OCI-LY1 (cell line): ENCODE measurements at regions not wholly inside any gene's neighbourhood (a gene's known extent, or its start where the extent isn't known, plus 50 kb on each side); places are given as distances from the start of the nearest gene placed in this dataset.

Experiments
- H2AFZ ChIP-seq: fragments of 200-600 bp; sonication (generic), shearing (Covaris generic); 2 replicates; pipeline ENCODE4 v1.6.0; 2014; ENCODE audit warnings: antibody characterized with exemption, mild to moderate bottlenecking, low read length
- H3F3A ChIP-seq: fragments of 200-600 bp; sonication (generic), shearing (Covaris generic); 2 replicates; pipeline ENCODE4 v1.6.0; 2014; ENCODE audit warnings: mild to moderate bottlenecking, antibody characterized with exemption, low read length, moderate library complexity; ENCODE audit not compliant: insufficient read depth
- H3K27ac ChIP-seq: fragments of 200-600 bp; sonication (generic); 2 replicates; pipeline ENCODE4 v1.5.1; 2014; ENCODE audit warnings: low read length, mixed run types, mild to moderate bottlenecking, low read depth; ENCODE audit not compliant: poor library complexity, severe bottlenecking
- H3K27me3 ChIP-seq: fragments of 200-600 bp; sonication (generic); 2 replicates; pipeline ENCODE4 v1.6.0; 2014; ENCODE audit warnings: antibody characterized with exemption, mild to moderate bottlenecking, low read length, moderate library complexity; ENCODE audit not compliant: insufficient read depth
- H3K36me3 ChIP-seq: fragments of 200-600 bp; sonication (generic); 2 replicates; pipeline ENCODE4 v1.6.1; 2014; ENCODE audit warnings: mild to moderate bottlenecking, antibody characterized with exemption, low read length, moderate library complexity, mixed read lengths; ENCODE audit not compliant: insufficient read depth
- H3K4me1 ChIP-seq: fragments of 200-600 bp; sonication (generic); 2 replicates; pipeline ENCODE4 v1.5.1; 2014; ENCODE audit warnings: mild to moderate bottlenecking, low read length, moderate library complexity; ENCODE audit not compliant: insufficient read depth, severe bottlenecking
- H3K4me2 ChIP-seq: fragments of 200-600 bp; sonication (generic), shearing (Covaris generic); 2 replicates; pipeline ENCODE4 v1.6.1; 2014; ENCODE audit warnings: low read length
- H3K4me3 ChIP-seq: fragments of 200-600 bp; sonication (generic); 2 replicates; pipeline ENCODE4 v1.5.1; 2014; ENCODE audit warnings: low read length, low read depth, mild to moderate bottlenecking, mixed read lengths; ENCODE audit not compliant: poor library complexity, severe bottlenecking
- H3K79me2 ChIP-seq: fragments of 200-600 bp; shearing (Covaris generic); 2 replicates; pipeline ENCODE4 v1.6.1; 2016; ENCODE audit warnings: mixed run types, low read length, mixed read lengths; ENCODE audit not compliant: insufficient read depth
- H3K9ac ChIP-seq: fragments of 200-600 bp; sonication (generic), shearing (Covaris generic); 2 replicates; pipeline ENCODE4 v1.6.1; 2014; ENCODE audit warnings: mild to moderate bottlenecking, low read length, mixed read lengths
- H3K9me2 ChIP-seq: fragments of 200-600 bp; sonication (generic), shearing (Covaris generic); 2 replicates; pipeline ENCODE4 v1.6.1; 2014; ENCODE audit warnings: low read depth, mild to moderate bottlenecking, low read length, mixed read lengths
- H3K9me3 ChIP-seq: fragments of 200-600 bp; shearing (Covaris generic); 2 replicates; pipeline ENCODE4 v1.6.1; 2014; ENCODE audit warnings: low read length, mixed read lengths
- H4K20me1 ChIP-seq: fragments of 200-600 bp; sonication (generic), shearing (Covaris generic); 2 replicates; pipeline ENCODE4 v1.6.0; 2016; ENCODE audit warnings: mild to moderate bottlenecking, low read length; ENCODE audit not compliant: insufficient read depth
- CTCF ChIP-seq: fragments of 200-600 bp; sonication (generic), shearing (Covaris generic); IDR thresholded peaks from 2 replicates; pipeline ENCODE4 v1.5.1; 2017; ENCODE audit warnings: mild to moderate bottlenecking, antibody characterized with exemption, low read length, moderate library complexity, mixed read lengths
- EZH2 ChIP-seq: fragments of 200-600 bp; sonication (generic), shearing (Covaris generic); IDR thresholded peaks from 2 replicates; pipeline ENCODE4 v1.8.0; 2017; ENCODE audit warnings: borderline replicate concordance, mixed run types, mild to moderate bottlenecking, antibody characterized with exemption, low read length, moderate library complexity, mixed read lengths

- Histone ChIP-seq H4K20me1 (no peaks in the 10 kb centered on the region), H3K79me2 (no peaks in the 10 kb centered on the region), H3K4me1 (no peaks in the 10 kb centered on the region), H3K27ac (no peak overlapping the region), H2AFZ (no peak overlapping the region), H3F3A (no peaks in the 10 kb centered on the region), H3K9me2 (no peaks in the 10 kb centered on the region), H3K27me3 (no peaks in the 10 kb centered on the region; the same call in 1 of the 2 replicates), H3K36me3 (no peaks in the 10 kb centered on the region), H3K9me3 (no peaks in the 10 kb centered on the region), H3K9ac (no peak overlapping the region), H3K4me3 (no peak overlapping the region), H3K4me2 (no peak overlapping the region)
- no peak for TF ChIP-seq CTCF
- TF ChIP-seq EZH2 = no peak
Observed at GRCh38 chr2:71889759-71890684, 257.6 kb downstream of the CYP26B1 start.

DNA sequence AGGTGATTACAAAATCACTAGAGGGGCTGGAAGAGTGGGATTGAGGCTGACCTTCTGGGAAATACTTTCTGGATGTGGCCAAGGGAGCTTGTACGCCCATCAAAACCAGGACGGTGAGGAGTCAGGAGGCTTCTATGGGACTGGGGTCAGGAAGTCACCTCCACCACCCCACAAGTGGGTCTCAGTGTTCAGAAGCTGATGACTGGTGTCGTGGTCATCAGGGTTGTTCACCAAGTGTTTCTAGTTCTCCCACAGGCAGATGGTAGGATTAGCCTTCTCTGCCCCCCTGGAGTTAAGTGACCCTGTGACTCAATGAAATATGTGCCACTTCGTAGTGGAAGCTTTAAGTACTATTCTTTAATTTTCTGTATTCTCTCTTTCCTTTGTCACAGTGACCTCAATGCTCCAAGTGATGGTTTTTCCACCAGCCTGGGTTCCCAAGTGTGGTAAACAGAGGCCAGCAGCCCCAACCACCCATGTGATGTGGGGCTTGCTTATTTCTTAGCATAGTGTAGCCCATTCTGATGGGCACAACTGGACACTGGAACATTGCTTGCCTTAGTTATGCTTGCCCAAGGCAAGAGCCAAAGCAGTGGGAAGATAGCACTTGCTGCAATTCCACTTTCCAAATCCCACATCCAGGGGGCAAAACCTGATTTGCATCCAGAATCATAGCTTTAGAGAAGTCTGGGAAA lies 258.8 kb downstream of the CYP26B1 start:
- Histone ChIP-seq H3K4me3 (no peak overlapping the region), H4K20me1 (no peaks in the 10 kb centered on the region), H3K9me2 (no peaks in the 10 kb centered on the region), H3F3A (no peaks in the 10 kb centered on the region), H3K27ac (no peak overlapping the region), H3K27me3 (no peaks in the 10 kb centered on the region; the same call in 1 of the 2 replicates), H3K79me2 (no peaks in the 10 kb centered on the region), H2AFZ (no peak overlapping the region), H3K36me3 (no peaks in the 10 kb centered on the region), H3K4me1 (no peaks in the 10 kb centered on the region), H3K9me3 (no peaks in the 10 kb centered on the region), H3K9ac (no peak overlapping the region), H3K4me2 (no peak overlapping the region)
- no peak for TF ChIP-seq CTCF
- no peak for TF ChIP-seq EZH2

DNA sequence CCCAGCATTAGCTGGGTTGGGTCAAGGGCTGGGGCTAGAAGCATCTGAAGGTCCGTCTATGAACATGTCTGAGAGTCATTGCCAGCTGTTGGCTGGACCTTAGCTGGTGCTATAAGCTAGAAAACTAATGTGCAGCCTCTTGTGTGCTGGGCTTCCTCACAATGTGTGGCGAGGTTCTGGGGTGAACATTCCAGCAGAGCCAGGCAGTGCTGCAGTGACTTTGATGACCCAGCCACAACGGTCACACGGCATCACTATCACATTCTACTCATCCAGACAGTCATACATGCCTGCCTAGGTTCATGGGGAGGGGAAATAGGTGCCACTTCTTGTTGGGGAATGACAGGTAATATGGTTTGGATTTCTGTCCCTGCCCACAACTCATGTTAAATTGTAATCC lies 260.5 kb downstream of the CYP26B1 start:
- Histone ChIP-seq H3K79me2 (no peaks in the 10 kb centered on the region), H3K4me3 (no peak overlapping the region), H3F3A (no peaks in the 10 kb centered on the region), H3K9me3 (no peaks in the 10 kb centered on the region), H3K36me3 (no peaks in the 10 kb centered on the region), H3K9ac (no peak overlapping the region), H3K9me2 (no peaks in the 10 kb centered on the region), H3K4me1 (no peaks in the 10 kb centered on the region), H3K4me2 (no peak overlapping the region), H4K20me1 (no peaks in the 10 kb centered on the region), H3K27me3 (no peaks in the 10 kb centered on the region; the same call in 1 of the 2 replicates), H3K27ac (no peak overlapping the region), H2AFZ (no peak overlapping the region)
- TF ChIP-seq EZH2 (no peak), CTCF (no peak)
